GM23338 (cell line): ENCODE measurements at regions not wholly inside any gene's neighbourhood (a gene's known extent, or its start where the extent isn't known, plus 50 kb on each side); places are given as distances from the start of the nearest gene placed in this dataset.

Experiments used
- CREB1 ChIP-seq: fragments of 250-450 bp; sonication (Bioruptor Pico); IDR thresholded peaks from 2 replicates; pipeline ENCODE4 v1.5.0; 2020; ENCODE audit warnings: low read depth, mild to moderate bottlenecking, moderate library complexity
- CTCF ChIP-seq, 2 experiments: fragments of 200-600 bp in 1 of 2; sonication (generic) in 1 of 2; conservative IDR thresholded peaks; 2 replicates each; pipeline versions ENCODE4 v1.5.1 to v1.6.1; 2016 to 2017; ENCODE audit warnings: antibody characterized with exemption in 2 of 2, low read depth in 2 of 2, mild to moderate bottlenecking in 2 of 2, moderate library complexity in 1 of 2
- ETS1 ChIP-seq: IDR thresholded peaks from 2 replicates; pipeline ENCODE4 v1.6.1; 2016; ENCODE audit warnings: antibody characterized with exemption
- EZH2 ChIP-seq: fragments of 200-600 bp; sonication (generic); IDR thresholded peaks from one replicate; pipeline ENCODE4 v1.8.0; 2017; ENCODE audit warnings: antibody characterized with exemption, mild to moderate bottlenecking, low read depth; ENCODE audit not compliant: unreplicated experiment
- EZH2phosphoT487 ChIP-seq: fragments of 200-600 bp; sonication (generic); IDR thresholded peaks from one replicate; pipeline ENCODE4 v1.8.1; 2018; ENCODE audit warnings: antibody characterized with exemption; ENCODE audit not compliant: unreplicated experiment
- JUNB ChIP-seq: IDR thresholded peaks from one replicate; pipeline ENCODE4 v1.6.1; 2016; ENCODE audit warnings: antibody characterized with exemption; ENCODE audit not compliant: unreplicated experiment
- POLR2AphosphoS5 ChIP-seq: IDR thresholded peaks from 2 replicates; pipeline ENCODE4 v1.6.1; 2016; ENCODE audit warnings: antibody characterized with exemption, low read depth
- REST ChIP-seq: IDR thresholded peaks from one replicate; pipeline ENCODE4 v1.6.1; 2018; ENCODE audit warnings: antibody characterized with exemption; ENCODE audit not compliant: unreplicated experiment
- STAT1 ChIP-seq: IDR thresholded peaks from one replicate; pipeline ENCODE4 v1.6.1; 2016; ENCODE audit warnings: antibody characterized with exemption; ENCODE audit not compliant: unreplicated experiment
- ZNF114 ChIP-seq: fragments of 250-450 bp; sonication (Bioruptor Pico); IDR thresholded peaks from 2 replicates; pipeline ENCODE4 v1.5.0; 2020; ENCODE audit warnings: mild to moderate bottlenecking, moderate library complexity
- ZNF331 ChIP-seq: fragments of 250-450 bp; sonication (Bioruptor Pico); IDR thresholded peaks from 2 replicates; pipeline ENCODE4 v1.5.0; 2020; ENCODE audit warnings: low read depth, mild to moderate bottlenecking, moderate library complexity

- TF ChIP-seq CTCF (conservative IDR thresholded peaks at IDR 0.05; ENCODE audit: low read depth in 2 of 2) (no peak), REST (no peak), EZH2 (no peak), POLR2AphosphoS5 (no peak), ZNF331 (CRISPR knock-in tag) (no peak), EZH2phosphoT487 (no peak), STAT1 (no peak), CREB1 (no peak), ZNF114 (CRISPR knock-in tag) (no peak), JUNB (no peak), ETS1 (no peak)
Measured at GRCh38 chr10:76684968-76685367, 952.6 kb downstream of the KCNMA1 start.
